H9 (cell line): ENCODE measurements at regions not wholly inside any gene's neighbourhood (a gene's known extent, or its start where the extent isn't known, plus 50 kb on each side); places are given as distances from the start of the nearest gene placed in this dataset.

ENCODE experiments used
- DNase-seq: peaks from one replicate; pipeline ENCODE4 v3.0.0-alpha.2; 2017
- H2AFZ ChIP-seq: one replicate; pipeline ENCODE4 v1.6.1; 2013; ENCODE audit warnings: mild to moderate bottlenecking, low read length, control low read depth, moderate library complexity
- H2AK5ac ChIP-seq: 2 replicates; pipeline ENCODE4 v1.6.1; 2013; ENCODE audit warnings: low read length, control low read depth, mixed read lengths; ENCODE audit not compliant: insufficient read length
- H2BK120ac ChIP-seq: one replicate; pipeline ENCODE4 v1.6.1; 2013; ENCODE audit warnings: low read depth, mild to moderate bottlenecking, low read length, control low read depth, inconsistent platforms; ENCODE audit not compliant: poor library complexity, severe bottlenecking
- H2BK12ac ChIP-seq: 2 replicates; pipeline ENCODE4 v1.6.1; 2013; ENCODE audit warnings: low read length, control low read depth, mixed read lengths, low read depth; ENCODE audit not compliant: insufficient read length
- H2BK15ac ChIP-seq: 2 replicates; pipeline ENCODE4 v1.6.1; 2013; ENCODE audit warnings: low read depth, low read length, control low read depth
- H2BK20ac ChIP-seq: one replicate; pipeline ENCODE4 v1.6.1; 2013; ENCODE audit warnings: low read depth, mild to moderate bottlenecking, low read length, control low read depth, inconsistent platforms; ENCODE audit not compliant: poor library complexity, severe bottlenecking
- H2BK5ac ChIP-seq: 2 replicates; pipeline ENCODE4 v1.6.1; 2013; ENCODE audit warnings: low read length, control low read depth, mixed read lengths; ENCODE audit not compliant: insufficient read length
- H3K14ac ChIP-seq: 2 replicates; pipeline ENCODE4 v1.6.1; 2013; ENCODE audit warnings: low read length, control low read depth; ENCODE audit not compliant: insufficient read depth
- H3K18ac ChIP-seq: 2 replicates; pipeline ENCODE4 v1.6.1; 2013; ENCODE audit warnings: low read depth, mild to moderate bottlenecking, mixed read lengths, low read length, control low read depth; ENCODE audit not compliant: insufficient read length
- H3K23ac ChIP-seq: 2 replicates; pipeline ENCODE4 v1.6.1; 2013; ENCODE audit warnings: low read length, control low read depth, mixed read lengths, low read depth; ENCODE audit not compliant: insufficient read length
- H3K23me2 ChIP-seq: 2 replicates; pipeline ENCODE4 v1.6.1; 2013; ENCODE audit warnings: low read depth, mild to moderate bottlenecking, mixed read lengths, low read length, control low read depth; ENCODE audit not compliant: insufficient read length, poor library complexity, severe bottlenecking
- H3K27ac ChIP-seq: 2 replicates; pipeline ENCODE4 v1.5.1; 2013; ENCODE audit warnings: low read length, control low read depth, mixed read lengths, low read depth; ENCODE audit not compliant: insufficient read length
- H3K27me3 ChIP-seq: 2 replicates; pipeline ENCODE4 v1.6.1; 2013; ENCODE audit warnings: low read length, control low read depth, inconsistent platforms; ENCODE audit not compliant: insufficient read depth
- H3K4ac ChIP-seq: 2 replicates; pipeline ENCODE4 v1.6.1; 2013; ENCODE audit warnings: low read depth, mild to moderate bottlenecking, control low read depth, inconsistent platforms, low read length, moderate library complexity
- H3K4me1 ChIP-seq: 2 replicates; pipeline ENCODE4 v1.6.1; 2013; ENCODE audit warnings: low read length, control low read depth, inconsistent platforms; ENCODE audit not compliant: insufficient read depth
- H3K4me2 ChIP-seq: 2 replicates; pipeline ENCODE4 v1.6.1; 2013; ENCODE audit warnings: low read length, control low read depth, mixed read lengths; ENCODE audit not compliant: insufficient read length, insufficient read depth
- H3K56ac ChIP-seq: 2 replicates; pipeline ENCODE4 v1.6.1; 2013; ENCODE audit warnings: low read depth, mild to moderate bottlenecking, mixed read lengths, low read length, control low read depth; ENCODE audit not compliant: insufficient read length
- H3K79me1 ChIP-seq: 2 replicates; pipeline ENCODE4 v1.6.1; 2013; ENCODE audit warnings: low read depth, mild to moderate bottlenecking, moderate library complexity, low read length, control low read depth, inconsistent platforms; ENCODE audit not compliant: insufficient read depth, poor library complexity, severe bottlenecking
- H3K79me2 ChIP-seq: 2 replicates; pipeline ENCODE4 v1.6.1; 2013; ENCODE audit warnings: low read length, control low read depth, inconsistent platforms; ENCODE audit not compliant: insufficient read depth
- H3K9ac ChIP-seq: 2 replicates; pipeline ENCODE4 v1.6.1; 2013; ENCODE audit warnings: low read length, control low read depth, mixed read lengths; ENCODE audit not compliant: insufficient read length; ENCODE audit errors: extremely low read depth
- H3K9me3 ChIP-seq: one replicate; pipeline ENCODE4 v1.6.1; 2013; ENCODE audit warnings: low read depth, low read length, inconsistent platforms; ENCODE audit not compliant: control insufficient read depth
- H3T11ph ChIP-seq: one replicate; pipeline ENCODE4 v1.6.1; 2013; ENCODE audit warnings: mild to moderate bottlenecking, low read length, control low read depth, inconsistent platforms
- H4K20me1 ChIP-seq: one replicate; pipeline ENCODE4 v1.6.1; 2013; ENCODE audit not compliant: control insufficient read depth, insufficient read length, insufficient read depth
- H4K5ac ChIP-seq: 2 replicates; pipeline ENCODE4 v1.6.1; 2013; ENCODE audit warnings: low read depth, mild to moderate bottlenecking, mixed read lengths, low read length, control low read depth; ENCODE audit not compliant: insufficient read length
- H4K8ac ChIP-seq: replicated peaks from 2 replicates; pipeline ENCODE4 v1.6.1; 2013; ENCODE audit warnings: low read length, control low read depth, mixed read lengths, low read depth; ENCODE audit not compliant: insufficient read length
- H4K91ac ChIP-seq: 2 replicates; pipeline ENCODE4 v1.6.1; 2013; ENCODE audit warnings: low read depth, mild to moderate bottlenecking, moderate library complexity, mixed read lengths, low read length, control low read depth; ENCODE audit not compliant: insufficient read length
- H3K27ac Mint-ChIP-seq, 3 experiments: 2 replicates in 2 of 3; 3 replicates in 1 of 3; pipeline ENCODE4 v1.8.0; 2020 to 2021; ENCODE audit warnings: mixed read lengths in 3 of 3, mild to moderate bottlenecking in 1 of 3, moderate library complexity in 1 of 3
- H3K27me3 Mint-ChIP-seq: 2 replicates; pipeline ENCODE4 v1.8.0; 2021; ENCODE audit warnings: low read depth, mild to moderate bottlenecking, moderate library complexity, mixed read lengths
- H3K36me3 Mint-ChIP-seq, 3 experiments: 2 replicates in 2 of 3; 3 replicates in 1 of 3; pipeline ENCODE4 v1.8.0; 2020 to 2021; ENCODE audit warnings: low read depth in 3 of 3, mixed read lengths in 3 of 3; ENCODE audit not compliant: insufficient read depth in 1 of 3
- H3K4me1 Mint-ChIP-seq, 2 experiments: 2 replicates each; pipeline ENCODE4 v1.8.0; 2020; ENCODE audit warnings: mixed read lengths in 2 of 2
- H3K4me3 Mint-ChIP-seq, 2 experiments: 2 replicates in 1 of 2; 3 replicates in 1 of 2; pipeline ENCODE4 v1.8.0; 2020 to 2021; ENCODE audit warnings: mild to moderate bottlenecking in 2 of 2, mixed read lengths in 2 of 2, moderate library complexity in 1 of 2
- H3K9me3 Mint-ChIP-seq, 2 experiments: 2 replicates in 1 of 2; 3 replicates in 1 of 2; pipeline ENCODE4 v1.8.0; 2020; ENCODE audit warnings: mild to moderate bottlenecking in 2 of 2, mixed read lengths in 2 of 2, moderate library complexity in 1 of 2
- CTCF ChIP-seq: fragments of 200-600 bp; sonication (generic); conservative IDR thresholded peaks from 3 replicates; pipeline ENCODE4 v1.8.0; 2021; ENCODE audit warnings: antibody characterized with exemption, mild to moderate bottlenecking

GRCh38 chr9:19995619-19996018 is 206.8 kb upstream of the SLC24A2 start:
- no peaks in the 10 kb centered on the region for H3K36me3 Mint-ChIP-seq

More at GRCh38 chr9:19995619-19996018, 206.8 kb upstream of the SLC24A2 start:
- Histone ChIP-seq H4K91ac (no peak overlapping the region), H3K4ac (no peak overlapping the region), H3K14ac (no peak overlapping the region), H3K18ac (no peak overlapping the region), H2BK20ac (no peak overlapping the region), H2BK12ac (no peak overlapping the region), H4K8ac (no peak overlapping the region), H2AK5ac (no peak overlapping the region), H3K23ac (no peak overlapping the region), H3K23me2 (no peaks in the 10 kb centered on the region), H2BK120ac (no peak overlapping the region), H3K27me3 (no peaks in the 10 kb centered on the region), H3K9ac (no peak overlapping the region), H3K4me1 (no peaks in the 10 kb centered on the region; the same call in 1 of the 2 replicates), H3K9me3 (no peaks in the 10 kb centered on the region), H2BK5ac (no peak overlapping the region), H3K56ac (no peak overlapping the region), H4K5ac (no peak overlapping the region), H3T11ph (no peak overlapping the region), H3K79me1 (no peaks in the 10 kb centered on the region), H3K27ac (no peak overlapping the region), H4K20me1 (no peaks in the 10 kb centered on the region), H2BK15ac (no peak overlapping the region), H3K79me2 (no peaks in the 10 kb centered on the region), H3K4me2 (no peak overlapping the region), H2AFZ (no peak overlapping the region)
- no peaks in the 10 kb centered on the region for H3K9me3 Mint-ChIP-seq
- H3K27ac Mint-ChIP-seq = no peak overlapping the region
- H3K27me3 Mint-ChIP-seq = no peaks in the 10 kb centered on the region; the same call in 1 of the 2 replicates
- no peak overlapping the region for H3K4me3 Mint-ChIP-seq
- no peak for TF ChIP-seq CTCF
- DNase-seq = no peak
- peaks cover 0 to 4% of the 10 kb centered on the region in 2 experiments; a peak in 1 of 4 replicates for H3K4me1 Mint-ChIP-seq
